KMS-11 (cell line): ENCODE measurements at regions not wholly inside any gene's neighbourhood (a gene's known extent, or its start where the extent isn't known, plus 50 kb on each side); places are given as distances from the start of the nearest gene placed in this dataset.

Experiments used
- H2AFZ ChIP-seq: fragments of 200-600 bp; sonication (generic); 2 replicates; pipeline ENCODE4 v1.6.1; 2016; ENCODE audit warnings: antibody characterized with exemption, mixed run types, low read depth
- H3K27ac ChIP-seq: fragments of 200-600 bp; sonication (generic); 2 replicates; pipeline ENCODE4 v1.6.1; 2016; ENCODE audit warnings: mild to moderate bottlenecking, mixed run types
- H3K27me3 ChIP-seq: fragments of 200-600 bp; sonication (generic); 2 replicates; pipeline ENCODE4 v1.6.1; 2017; ENCODE audit warnings: mild to moderate bottlenecking, low read depth, mixed run types, moderate library complexity; ENCODE audit not compliant: insufficient read depth
- H3K36me3 ChIP-seq: fragments of 200-600 bp; sonication (generic); 2 replicates; pipeline ENCODE4 v1.6.1; 2017; ENCODE audit warnings: mild to moderate bottlenecking, mixed run types; ENCODE audit not compliant: insufficient read depth
- H3K4me1 ChIP-seq: fragments of 200-600 bp; sonication (generic); 2 replicates; pipeline ENCODE4 v1.6.1; 2016; ENCODE audit warnings: mild to moderate bottlenecking, low read depth, mixed run types; ENCODE audit not compliant: poor library complexity, severe bottlenecking
- H3K4me2 ChIP-seq: fragments of 200-600 bp; sonication (generic); 2 replicates; pipeline ENCODE4 v1.7.0; 2016; ENCODE audit warnings: mild to moderate bottlenecking, mixed run types
- H3K4me3 ChIP-seq: fragments of 200-600 bp; sonication (generic); IDR thresholded peaks from 2 replicates; pipeline ENCODE4 v1.6.1; 2017; ENCODE audit warnings: low read depth, low read length, mixed read lengths; ENCODE audit not compliant: insufficient read depth
- H3K79me2 ChIP-seq: fragments of 200-600 bp; sonication (generic); 2 replicates; pipeline ENCODE4 v1.6.1; 2016; ENCODE audit warnings: low read depth, mixed run types; ENCODE audit not compliant: insufficient read depth
- H3K9ac ChIP-seq: fragments of 200-600 bp; sonication (generic); 2 replicates; pipeline ENCODE4 v1.6.1; 2016; ENCODE audit warnings: mild to moderate bottlenecking, mixed run types
- H4K20me1 ChIP-seq: fragments of 200-600 bp; sonication (generic); 2 replicates; pipeline ENCODE4 v1.6.1; 2016; ENCODE audit warnings: mild to moderate bottlenecking, mixed run types; ENCODE audit not compliant: insufficient read depth
- CTCF ChIP-seq: fragments of 200-600 bp; sonication (generic); conservative IDR thresholded peaks from 2 replicates; pipeline ENCODE4 v1.6.1; 2017; ENCODE audit warnings: low read depth, mild to moderate bottlenecking, antibody characterized with exemption, low read length, moderate library complexity, mixed read lengths

- Histone ChIP-seq H3K9ac (no peak overlapping the region), H3K36me3 (no peaks in the 10 kb centered on the region), H2AFZ (no peak overlapping the region), H4K20me1 (no peaks in the 10 kb centered on the region), H3K4me3 (no peak overlapping the region), H3K27ac (no peak overlapping the region), H3K27me3 (no peaks in the 10 kb centered on the region), H3K4me1 (no peaks in the 10 kb centered on the region), H3K79me2 (no peaks in the 10 kb centered on the region), H3K4me2 (no peak overlapping the region)
- no peak for TF ChIP-seq CTCF
Observed at GRCh38 chr21:35145626-35146233, 96.6 kb upstream of the RUNX1 start.

GRCh38 chr21:35144978-35145377, 95.9 kb upstream of the RUNX1 start:
- Histone ChIP-seq H3K4me1 (no peaks in the 10 kb centered on the region), H2AFZ (no peak overlapping the region), H4K20me1 (no peaks in the 10 kb centered on the region), H3K9ac (no peak overlapping the region), H3K4me2 (no peak overlapping the region), H3K79me2 (no peaks in the 10 kb centered on the region), H3K27me3 (no peaks in the 10 kb centered on the region), H3K36me3 (no peaks in the 10 kb centered on the region), H3K27ac (no peak overlapping the region), H3K4me3 (no peak overlapping the region)
- TF ChIP-seq CTCF = no peak

GRCh38 chr21:35142036-35142815, 93.1 kb upstream of the RUNX1 start:
- H3K4me1 ChIP-seq = no peaks in the 10 kb centered on the region
- H3K36me3 ChIP-seq = no peaks in the 10 kb centered on the region
- no peak overlapping the region for H3K4me3 ChIP-seq
- no peak overlapping the region for H3K9ac ChIP-seq
- no peak for TF ChIP-seq CTCF
- H3K79me2 ChIP-seq = no peaks in the 10 kb centered on the region
- H3K4me2 ChIP-seq = no peak overlapping the region
- no peaks in the 10 kb centered on the region for H3K27me3 ChIP-seq
- H3K27ac ChIP-seq = no peak overlapping the region
- no peaks in the 10 kb centered on the region for H4K20me1 ChIP-seq
- no peak overlapping the region for H2AFZ ChIP-seq

- Histone ChIP-seq H3K36me3 (no peaks in the 10 kb centered on the region), H3K4me2 (no peak overlapping the region), H3K79me2 (no peaks in the 10 kb centered on the region), H3K27ac (no peak overlapping the region), H3K27me3 (no peaks in the 10 kb centered on the region), H3K4me1 (no peaks in the 10 kb centered on the region), H2AFZ (no peak overlapping the region), H3K9ac (no peak overlapping the region), H4K20me1 (no peaks in the 10 kb centered on the region), H3K4me3 (no peak overlapping the region)
- TF ChIP-seq CTCF = no peak
Observed at GRCh38 chr21:35139382-35139715, 90.2 kb upstream of the RUNX1 start.
